ENCODE measurements at regions not wholly inside any gene's neighbourhood (a gene's known extent, or its start where the extent isn't known, plus 50 kb on each side); places are given as distances from the start of the nearest gene placed in this dataset.

- DNase-seq (ENCODE audit: low spot score), result no peak
- intact Hi-C loops (cut with DNase I), result no loop called here
Observed at GRCh38 chr13:109844396-109844795, 58.0 kb upstream of the IRS2 start.

GRCh38 chr13:109843695-109844094, 57.3 kb upstream of the IRS2 start:
- DNase-seq (ENCODE audit: low spot score), result no peak
- intact Hi-C loops (cut with DNase I), result no loop called here

DNA sequence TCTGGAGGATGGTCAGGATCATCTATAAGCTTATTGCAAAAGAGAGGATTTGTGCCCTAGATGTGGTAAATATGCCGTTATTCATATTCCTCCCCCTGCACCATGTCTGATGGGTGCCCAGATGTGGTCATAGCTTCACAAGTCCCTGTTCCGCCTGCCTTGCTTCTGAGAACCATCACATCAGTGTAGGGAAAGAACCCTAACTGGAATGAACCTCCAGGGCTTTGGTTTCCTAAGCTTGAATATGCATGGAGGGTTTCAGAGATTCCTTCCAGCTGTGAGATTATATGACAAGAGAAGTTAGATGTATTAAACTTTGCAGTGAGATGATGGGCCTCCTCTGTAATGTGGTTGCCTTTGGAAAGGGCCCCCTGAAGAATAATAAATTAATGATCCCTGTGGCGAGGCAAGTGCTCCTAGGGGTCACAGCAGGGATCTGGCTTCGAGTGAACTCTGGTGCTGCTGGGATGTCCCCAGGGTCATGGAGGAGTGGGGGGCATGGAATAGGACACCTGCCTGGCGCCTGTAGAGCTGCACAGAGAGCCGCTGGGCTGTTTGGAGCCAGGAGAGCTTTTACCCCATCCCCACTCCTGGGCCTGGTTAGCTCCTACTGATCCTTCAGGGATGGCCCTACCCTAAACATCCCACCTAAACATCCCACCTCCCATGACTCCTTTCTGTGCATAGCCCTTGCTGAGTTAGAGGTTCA, 56.0 kb upstream of the IRS2 start:
- intact Hi-C loops (cut with DNase I), result no loop called here
- DNase-seq (ENCODE audit: low spot score), result no peak

DNA sequence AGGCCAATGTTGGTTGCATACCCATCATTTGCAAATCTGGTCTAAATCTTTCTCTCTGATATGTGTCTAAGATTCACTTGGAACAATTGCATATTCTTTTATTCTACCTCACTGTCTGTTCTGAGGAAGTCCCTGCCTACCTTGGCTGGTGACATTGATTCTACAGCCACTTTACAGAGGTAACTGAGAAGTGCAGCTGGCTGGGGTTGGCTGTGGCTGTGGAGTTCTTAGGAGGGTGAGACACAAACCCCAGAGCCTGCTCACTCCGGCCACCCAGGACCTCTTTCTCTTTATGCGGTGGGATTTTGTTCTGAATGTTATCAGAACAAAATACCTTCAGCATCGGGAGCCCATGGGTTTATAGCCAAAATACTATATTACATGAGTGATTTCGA, 54.5 kb upstream of the IRS2 start:
- intact Hi-C loops (cut with DNase I), result no loop called here
- no peak for DNase-seq (ENCODE audit: low spot score)

- intact Hi-C loops (cut with DNase I), result no loop called here
- DNase-seq (ENCODE audit: low spot score), result no peak
Observed at GRCh38 chr13:109840201-109840892, 54.0 kb upstream of the IRS2 start.

- intact Hi-C loops (cut with DNase I), result no loop called here
- no peak for DNase-seq (ENCODE audit: low spot score)
Observed at GRCh38 chr13:109836629-109837607, 50.5 kb upstream of the IRS2 start.

Data from cardiac septum (tissue), 1 donor.